ENCODE measurements at regions not wholly inside any gene's neighbourhood (a gene's known extent, or its start where the extent isn't known, plus 50 kb on each side); places are given as distances from the start of the nearest gene placed in this dataset.

- POLR2A ChIA-PET: no interaction called here
- DNase-seq (ENCODE audit: extremely low spot score): no peak
- CTCF ChIA-PET: no interaction called here
- TF ChIP-seq ELF4 (IDR thresholded peaks at IDR 0.05) (no peak), CTBP1 (IDR thresholded peaks at IDR 0.05; ENCODE audit: borderline replicate concordance) (no peak), TARDBP (IDR thresholded peaks at IDR 0.05) (no peak), ZNF384 (IDR thresholded peaks at IDR 0.05) (no peak), ARNT (IDR thresholded peaks at IDR 0.05) (no peak), LEF1 (IDR thresholded peaks at IDR 0.05; ENCODE audit: borderline replicate concordance) (no peak), HDGF (IDR thresholded peaks at IDR 0.05; ENCODE audit: borderline replicate concordance) (no peak), BHLHE40 (IDR thresholded peaks at IDR 0.05; ENCODE audit: borderline replicate concordance) (no peak), SP1 (IDR thresholded peaks at IDR 0.05) (no peak), PKNOX1 (IDR thresholded peaks at IDR 0.05) (no peak), FOXA1 (IDR thresholded peaks at IDR 0.05) (no peak), SUZ12 (IDR thresholded peaks at IDR 0.05) (no peak), FOXK2 (IDR thresholded peaks at IDR 0.05) (no peak), FOXM1 (IDR thresholded peaks at IDR 0.05; ENCODE audit: borderline replicate concordance) (no peak), NFRKB (IDR thresholded peaks at IDR 0.05) (no peak), L3MBTL2 (conservative IDR thresholded peaks at IDR 0.05) (no peak)
These were observed 258.4 kb downstream of the MEIS1 start for GRCh38 chr2:66693076-66693965.

- no peak for TF ChIP-seq PKNOX1 (IDR thresholded peaks at IDR 0.05)
- no peak for TF ChIP-seq SUZ12 (IDR thresholded peaks at IDR 0.05)
- no peak for TF ChIP-seq NFRKB (IDR thresholded peaks at IDR 0.05)
- no peak for TF ChIP-seq ELF4 (IDR thresholded peaks at IDR 0.05)
- TF ChIP-seq CTBP1 (IDR thresholded peaks at IDR 0.05; ENCODE audit: borderline replicate concordance): no peak
- no peak for TF ChIP-seq LEF1 (IDR thresholded peaks at IDR 0.05; ENCODE audit: borderline replicate concordance)
- TF ChIP-seq FOXA1 (IDR thresholded peaks at IDR 0.05): no peak
- no peak for TF ChIP-seq ARNT (IDR thresholded peaks at IDR 0.05)
- TF ChIP-seq ZNF384 (IDR thresholded peaks at IDR 0.05): no peak
- no peak for TF ChIP-seq SP1 (IDR thresholded peaks at IDR 0.05)
- TF ChIP-seq FOXK2 (IDR thresholded peaks at IDR 0.05): no peak
- no peak for TF ChIP-seq L3MBTL2 (conservative IDR thresholded peaks at IDR 0.05)
- no peak for TF ChIP-seq HDGF (IDR thresholded peaks at IDR 0.05; ENCODE audit: borderline replicate concordance)
- TF ChIP-seq FOXM1 (IDR thresholded peaks at IDR 0.05; ENCODE audit: borderline replicate concordance): no peak
- no peak for TF ChIP-seq TARDBP (IDR thresholded peaks at IDR 0.05)
- no peak for TF ChIP-seq BHLHE40 (IDR thresholded peaks at IDR 0.05; ENCODE audit: borderline replicate concordance)
- ChIA-PET POLR2A (no interaction called here), CTCF (no interaction called here)
- DNase-seq (ENCODE audit: extremely low spot score): no peak
These were observed 259.3 kb downstream of the MEIS1 start for GRCh38 chr2:66694087-66694860.

- ChIA-PET POLR2A (no interaction called here), CTCF (no interaction called here)
- DNase-seq (ENCODE audit: extremely low spot score): no peak
- TF ChIP-seq HDGF (IDR thresholded peaks at IDR 0.05; ENCODE audit: borderline replicate concordance): no peak
- TF ChIP-seq BHLHE40 (IDR thresholded peaks at IDR 0.05; ENCODE audit: borderline replicate concordance): no peak
- TF ChIP-seq NFRKB (IDR thresholded peaks at IDR 0.05): no peak
- TF ChIP-seq ZNF384 (IDR thresholded peaks at IDR 0.05): no peak
- TF ChIP-seq SUZ12 (IDR thresholded peaks at IDR 0.05): no peak
- TF ChIP-seq L3MBTL2 (conservative IDR thresholded peaks at IDR 0.05): no peak
- TF ChIP-seq FOXM1 (IDR thresholded peaks at IDR 0.05; ENCODE audit: borderline replicate concordance): no peak
- no peak for TF ChIP-seq FOXA1 (IDR thresholded peaks at IDR 0.05)
- TF ChIP-seq TARDBP (IDR thresholded peaks at IDR 0.05): no peak
- TF ChIP-seq ARNT (IDR thresholded peaks at IDR 0.05): no peak
- no peak for TF ChIP-seq FOXK2 (IDR thresholded peaks at IDR 0.05)
- no peak for TF ChIP-seq CTBP1 (IDR thresholded peaks at IDR 0.05; ENCODE audit: borderline replicate concordance)
- no peak for TF ChIP-seq PKNOX1 (IDR thresholded peaks at IDR 0.05)
These were observed 260.4 kb downstream of the MEIS1 start for GRCh38 chr2:66695226-66695735.

- no peak for DNase-seq (ENCODE audit: extremely low spot score)
- TF ChIP-seq HDGF (IDR thresholded peaks at IDR 0.05; ENCODE audit: borderline replicate concordance) (no peak), BHLHE40 (IDR thresholded peaks at IDR 0.05; ENCODE audit: borderline replicate concordance) (no peak), ARNT (IDR thresholded peaks at IDR 0.05) (no peak), PKNOX1 (IDR thresholded peaks at IDR 0.05) (no peak), NFRKB (IDR thresholded peaks at IDR 0.05) (no peak), SP1 (IDR thresholded peaks at IDR 0.05) (no peak), CTBP1 (IDR thresholded peaks at IDR 0.05; ENCODE audit: borderline replicate concordance) (no peak), TARDBP (IDR thresholded peaks at IDR 0.05) (no peak), FOXA1 (IDR thresholded peaks at IDR 0.05) (no peak)
- ChIA-PET CTCF (no interaction called here), POLR2A (no interaction called here)
These were observed 261.4 kb downstream of the MEIS1 start for GRCh38 chr2:66696374-66696773.

GRCh38 chr2:66696886-66697285 lies 262.0 kb downstream of the MEIS1 start:
- ChIA-PET POLR2A (no interaction called here), CTCF (no interaction called here)
- DNase-seq (ENCODE audit: extremely low spot score): no peak
- TF ChIP-seq FOXK2 (IDR thresholded peaks at IDR 0.05) (no peak), SUZ12 (IDR thresholded peaks at IDR 0.05) (no peak), CTBP1 (IDR thresholded peaks at IDR 0.05; ENCODE audit: borderline replicate concordance) (no peak), PKNOX1 (IDR thresholded peaks at IDR 0.05) (no peak)

Measured in HEK293T (cell line).